ENCODE measurements at regions not wholly inside any gene's neighbourhood (a gene's known extent, or its start where the extent isn't known, plus 50 kb on each side); places are given as distances from the start of the nearest gene placed in this dataset.

- no TSS peak for BruUV-seq (replicated peaks)
- ATAC-seq = no peak
- TF ChIP-seq SIN3A (IDR thresholded peaks at IDR 0.05; ENCODE audit: borderline replicate concordance, insufficient read depth, low read depth, low read length) (no peak), REST (IDR thresholded peaks at IDR 0.05; ENCODE audit: insufficient read depth in 1 of 2, low read depth in 2 of 2, low read length in 1 of 2) (no peak), TCF7L2 (IDR thresholded peaks at IDR 0.05; ENCODE audit: low read depth, low read length) (no peak)
- Histone ChIP-seq H3K9me3 (ENCODE audit: control insufficient read depth, insufficient read depth, low read depth, low read length) (no peaks in the 10 kb centered on the region), H3K4me1 (ENCODE audit: control insufficient read depth, insufficient read depth, low read length) (no peaks in the 10 kb centered on the region), H3K4me3 (ENCODE audit: low read depth in 2 of 2, low read length in 2 of 2) (no peak overlapping the region), H3K36me3 (ENCODE audit: control insufficient read depth, insufficient read depth, low read length) (no peaks in the 10 kb centered on the region), H3K27ac (ENCODE audit: low read length) (no peak overlapping the region), H3K27me3 (ENCODE audit: control insufficient read depth, insufficient read depth, low read length) (no peaks in the 10 kb centered on the region)
- intact Hi-C loops (cut with micrococcal nuclease; ENCODE audit: unreplicated experiment) = no loop called here
- CTCF ChIA-PET = no interaction called here
- in situ Hi-C loops (cut with HindIII; ENCODE audit: low pct_unique_long_range_greater_than_20kb, low sequenced_read_pairs) = no loop called here
- no peak for DNase-seq (ENCODE audit: low read depth, low spot score)
- POLR2A ChIA-PET = no interaction called here
Measured at GRCh38 chr4:66246643-66247042, 576.4 kb upstream of the EPHA5 start.

- TF ChIP-seq REST (IDR thresholded peaks at IDR 0.05; ENCODE audit: insufficient read depth in 1 of 2, low read depth in 2 of 2, low read length in 1 of 2) = no peak
- no peak for TF ChIP-seq POLR2AphosphoS5 (IDR thresholded peaks at IDR 0.05; ENCODE audit: low read depth, low read length)
- TF ChIP-seq SIN3A (IDR thresholded peaks at IDR 0.05; ENCODE audit: borderline replicate concordance, insufficient read depth, low read depth, low read length) = no peak
- TF ChIP-seq CTCF (IDR thresholded peaks at IDR 0.05) = no peak
- no peak for TF ChIP-seq TCF7L2 (IDR thresholded peaks at IDR 0.05; ENCODE audit: low read depth, low read length)
- Histone ChIP-seq H3K36me3 (ENCODE audit: control insufficient read depth, insufficient read depth, low read length) (no peaks in the 10 kb centered on the region), H3K27ac (ENCODE audit: low read length) (no peak overlapping the region), H3K4me1 (ENCODE audit: control insufficient read depth, insufficient read depth, low read length) (no peaks in the 10 kb centered on the region), H3K27me3 (ENCODE audit: control insufficient read depth, insufficient read depth, low read length) (no peaks in the 10 kb centered on the region), H3K9me3 (ENCODE audit: control insufficient read depth, insufficient read depth, low read depth, low read length) (no peaks in the 10 kb centered on the region), H3K4me3 (ENCODE audit: low read depth in 2 of 2, low read length in 2 of 2) (no peak overlapping the region)
- no peak for ATAC-seq
- no peak for DNase-seq (ENCODE audit: low read depth, low spot score)
- ChIA-PET POLR2A (no interaction called here), CTCF (no interaction called here)
- intact Hi-C loops (cut with micrococcal nuclease; ENCODE audit: unreplicated experiment) (no loop called here), in situ Hi-C loops (cut with HindIII; ENCODE audit: low pct_unique_long_range_greater_than_20kb, low sequenced_read_pairs) (no loop called here)
- no TSS peak for BruUV-seq (replicated peaks)
Measured at GRCh38 chr4:66235876-66236275, 565.6 kb upstream of the EPHA5 start.

All from Panc1 (cell line).